ENCODE measurements at regions not wholly inside any gene's neighbourhood (a gene's known extent, or its start where the extent isn't known, plus 50 kb on each side); places are given as distances from the start of the nearest gene placed in this dataset.

DNA sequence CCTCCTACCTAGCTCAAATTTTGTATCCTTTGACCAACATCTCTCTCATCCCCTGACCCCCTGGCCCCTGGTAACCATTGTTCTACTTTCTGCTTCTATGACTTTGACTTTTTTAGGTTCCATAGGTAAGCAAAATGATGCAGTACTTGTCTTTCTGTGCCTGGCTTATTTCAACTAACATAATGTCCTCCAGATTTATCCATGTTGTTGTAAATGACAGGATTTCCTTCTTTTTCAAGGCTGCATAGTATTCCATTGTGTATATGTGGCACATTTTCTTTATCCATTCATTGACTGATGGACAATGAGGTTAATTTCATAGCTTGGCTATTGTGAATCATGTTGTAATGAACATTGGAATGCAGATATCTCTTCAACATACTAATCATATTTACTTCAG lies 170.1 kb downstream of the DPY19L2 start:
- TF ChIP-seq EZH2 (IDR thresholded peaks at IDR 0.05; ENCODE audit: low read length): no peak
- TF ChIP-seq, protein P1, sequence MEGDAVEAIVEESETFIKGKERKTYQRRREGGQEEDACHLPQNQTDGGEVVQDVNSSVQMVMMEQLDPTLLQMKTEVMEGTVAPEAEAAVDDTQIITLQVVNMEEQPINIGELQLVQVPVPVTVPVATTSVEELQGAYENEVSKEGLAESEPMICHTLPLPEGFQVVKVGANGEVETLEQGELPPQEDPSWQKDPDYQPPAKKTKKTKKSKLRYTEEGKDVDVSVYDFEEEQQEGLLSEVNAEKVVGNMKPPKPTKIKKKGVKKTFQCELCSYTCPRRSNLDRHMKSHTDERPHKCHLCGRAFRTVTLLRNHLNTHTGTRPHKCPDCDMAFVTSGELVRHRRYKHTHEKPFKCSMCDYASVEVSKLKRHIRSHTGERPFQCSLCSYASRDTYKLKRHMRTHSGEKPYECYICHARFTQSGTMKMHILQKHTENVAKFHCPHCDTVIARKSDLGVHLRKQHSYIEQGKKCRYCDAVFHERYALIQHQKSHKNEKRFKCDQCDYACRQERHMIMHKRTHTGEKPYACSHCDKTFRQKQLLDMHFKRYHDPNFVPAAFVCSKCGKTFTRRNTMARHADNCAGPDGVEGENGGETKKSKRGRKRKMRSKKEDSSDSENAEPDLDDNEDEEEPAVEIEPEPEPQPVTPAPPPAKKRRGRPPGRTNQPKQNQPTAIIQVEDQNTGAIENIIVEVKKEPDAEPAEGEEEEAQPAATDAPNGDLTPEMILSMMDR (optimal IDR thresholded peaks at IDR 0.05 in 1 of 3, IDR thresholded peaks at IDR 0.05 in 1 of 3, conservative IDR thresholded peaks at IDR 0.05 in 1 of 3; ENCODE audit: extremely low read depth in 1 of 3, insufficient read depth in 2 of 3, low read length in 3 of 3): no peak
